DMS153 treated with DMSO at 0.1 percent for 48 hours (cell line): ENCODE measurements at regions not wholly inside any gene's neighbourhood (a gene's known extent, or its start where the extent isn't known, plus 50 kb on each side); places are given as distances from the start of the nearest gene placed in this dataset.
"Not testable (repeated sequence)": the region's sequence is repeated elsewhere in the genome, so short reads cannot be mapped to it uniquely, and the experiment has no call there.

ENCODE experiments used
- DNase-seq: peaks from one replicate; lab custom pipeline; 2025; ENCODE audit not compliant: unreplicated experiment; lab: John Stamatoyannopoulos, UW

GRCh38 chr7:84880326-84880997 is 306.4 kb downstream of the SEMA3D start:
- DNase-seq: not testable (repeated sequence)

- no peak for DNase-seq
These were observed 307.1 kb downstream of the SEMA3D start for GRCh38 chr7:84879570-84880325.

- no peak for DNase-seq
These were observed 308.8 kb downstream of the SEMA3D start for GRCh38 chr7:84877943-84878570.

- DNase-seq: no peak
These were observed 310.6 kb downstream of the SEMA3D start for GRCh38 chr7:84876061-84876821.

- no peak for DNase-seq
These were observed 321.3 kb downstream of the SEMA3D start for GRCh38 chr7:84865560-84865959.

- DNase-seq: no peak
These were observed 329.5 kb downstream of the SEMA3D start for GRCh38 chr7:84857336-84857735.

- no peak for DNase-seq
These were observed 331.1 kb downstream of the SEMA3D start for GRCh38 chr7:84855758-84856157.

- DNase-seq: not testable (repeated sequence)
These were observed 337.9 kb downstream of the SEMA3D start for GRCh38 chr7:84848974-84849372.

GRCh38 chr7:84848219-84848973 is 338.5 kb downstream of the SEMA3D start:
- no peak for DNase-seq

- DNase-seq: no peak
These were observed 339.1 kb downstream of the SEMA3D start for GRCh38 chr7:84847790-84848189.

- DNase-seq: no peak
These were observed 339.8 kb downstream of the SEMA3D start for GRCh38 chr7:84847038-84847437.

GRCh38 chr7:84845971-84846370 is 340.9 kb downstream of the SEMA3D start:
- no peak for DNase-seq

GRCh38 chr7:84844771-84845170 is 342.1 kb downstream of the SEMA3D start:
- DNase-seq: no peak

- DNase-seq: no peak
These were observed 345.0 kb downstream of the SEMA3D start for GRCh38 chr7:84841809-84842208.

GRCh38 chr7:84838857-84839256 is 348.0 kb downstream of the SEMA3D start:
- no peak for DNase-seq

- no peak for DNase-seq
These were observed 349.5 kb downstream of the SEMA3D start for GRCh38 chr7:84837405-84837804.

- no peak for DNase-seq
These were observed 357.1 kb downstream of the SEMA3D start for GRCh38 chr7:84829719-84830118.

- no peak for DNase-seq
These were observed 362.7 kb downstream of the SEMA3D start for GRCh38 chr7:84824057-84824651.

GRCh38 chr7:84823530-84823929 is 363.3 kb downstream of the SEMA3D start:
- DNase-seq: no peak

GRCh38 chr7:84822941-84823510 is 363.8 kb downstream of the SEMA3D start:
- DNase-seq: no peak
